NCI-H187 (cell line): ENCODE measurements at regions not wholly inside any gene's neighbourhood (a gene's known extent, or its start where the extent isn't known, plus 50 kb on each side); places are given as distances from the start of the nearest gene placed in this dataset.

Experiments
- DNase-seq, 2 experiments: peaks; one replicate each; lab custom pipeline; 2025; lab: John Stamatoyannopoulos, UW

DNA sequence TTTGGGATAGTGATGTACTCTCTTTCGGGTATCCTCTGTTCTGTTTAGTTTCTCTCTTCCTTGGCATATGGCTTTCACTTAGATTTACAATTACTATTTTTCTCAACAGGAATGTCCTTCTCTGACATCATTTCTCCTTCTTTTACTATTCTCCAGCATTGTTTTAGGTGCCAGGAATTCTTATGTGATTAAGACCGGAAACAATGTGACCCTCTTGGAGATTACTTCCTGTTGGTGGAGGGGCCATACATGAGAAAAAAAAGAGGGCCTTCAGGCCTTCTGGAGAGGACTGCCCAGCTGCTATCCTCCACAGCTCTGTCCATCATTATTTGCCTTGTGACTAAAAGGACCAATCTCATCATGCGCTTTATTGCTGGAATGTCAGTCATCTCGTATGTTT is 50.4 kb upstream of the ADAMTS5 start:
- DNase-seq, result no peak
